Amniotic stem cell (primary cell): ENCODE measurements at regions not wholly inside any gene's neighbourhood (a gene's known extent, or its start where the extent isn't known, plus 50 kb on each side); places are given as distances from the start of the nearest gene placed in this dataset.
"Not testable (repeated sequence)": the region's sequence is repeated elsewhere in the genome, so short reads cannot be mapped to it uniquely, and the experiment has no call there.

Experiments
- DNase-seq: peaks from one replicate; lab custom pipeline; 2025; lab: John Stamatoyannopoulos, UW

DNA sequence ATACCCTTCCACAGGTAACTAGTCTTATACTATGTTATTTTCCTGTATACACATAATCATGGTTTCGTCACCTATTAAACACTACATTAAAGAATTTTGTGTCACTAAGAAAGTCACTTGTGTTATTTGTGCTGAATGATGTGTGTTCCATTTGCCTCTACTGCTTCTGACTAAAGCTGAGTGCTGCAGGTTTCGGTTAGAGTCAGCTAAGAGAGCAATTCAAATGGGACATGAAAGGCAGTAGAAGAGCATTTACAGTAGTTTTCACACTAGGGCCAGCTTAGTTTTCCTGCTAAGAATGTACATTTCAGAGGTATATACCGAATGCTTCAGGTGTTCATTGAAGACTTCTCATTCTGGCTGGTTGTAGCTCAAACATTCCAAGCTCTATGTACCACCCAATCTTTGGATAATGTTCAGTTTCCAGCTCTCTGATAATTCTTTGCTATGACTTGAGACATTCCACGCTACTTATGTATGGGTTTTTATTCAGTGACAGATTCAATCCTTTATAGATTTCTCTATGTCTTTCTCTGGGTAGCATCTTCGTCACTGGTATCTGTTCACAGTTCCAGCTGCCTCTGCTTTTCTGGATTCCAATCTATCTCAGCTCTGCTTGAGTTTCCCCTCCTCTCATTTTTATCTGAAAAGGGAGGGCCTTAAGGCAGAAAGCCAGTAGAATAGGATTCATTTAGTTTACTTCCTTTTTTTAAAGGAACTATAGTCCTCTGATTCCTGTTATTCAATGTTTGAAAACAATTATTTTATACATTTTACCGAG is 164.4 kb downstream of the CXXC4 start:
- DNase-seq = no peak

DNA sequence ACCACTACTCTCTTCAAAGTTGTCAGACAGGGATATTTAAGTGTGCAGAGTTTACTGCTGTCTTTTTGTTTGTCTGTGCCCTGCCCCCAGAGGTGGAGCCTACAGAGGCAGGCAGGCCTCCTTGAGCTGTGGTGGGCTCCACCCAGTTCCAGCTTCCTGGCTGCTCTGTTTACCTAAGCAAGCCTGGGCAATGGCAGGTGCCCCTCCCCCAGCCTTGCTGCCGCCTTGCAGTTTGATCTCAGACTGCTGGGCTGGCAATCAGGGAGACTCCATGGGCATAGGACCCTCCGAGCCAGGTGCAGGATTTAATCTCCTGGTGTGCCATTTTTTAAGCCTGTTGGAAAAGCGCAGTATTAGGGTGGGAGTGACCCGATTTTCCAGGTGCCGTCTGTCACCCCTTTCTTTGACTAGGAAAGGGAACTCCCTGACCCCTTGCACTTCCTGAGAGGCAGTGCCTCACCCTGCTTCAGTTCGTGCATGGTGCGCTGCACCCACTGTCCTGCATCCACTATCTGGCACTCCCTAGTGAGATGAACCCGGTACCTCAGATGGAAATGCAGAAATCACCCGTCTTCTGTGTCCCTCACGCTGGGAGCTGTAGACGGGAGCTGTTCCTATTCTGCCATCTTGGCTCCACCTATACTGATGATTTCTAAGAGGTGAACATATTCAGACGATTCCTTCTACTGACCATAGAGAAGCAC is 167.6 kb downstream of the CXXC4 start:
- not testable (repeated sequence) for DNase-seq

DNA sequence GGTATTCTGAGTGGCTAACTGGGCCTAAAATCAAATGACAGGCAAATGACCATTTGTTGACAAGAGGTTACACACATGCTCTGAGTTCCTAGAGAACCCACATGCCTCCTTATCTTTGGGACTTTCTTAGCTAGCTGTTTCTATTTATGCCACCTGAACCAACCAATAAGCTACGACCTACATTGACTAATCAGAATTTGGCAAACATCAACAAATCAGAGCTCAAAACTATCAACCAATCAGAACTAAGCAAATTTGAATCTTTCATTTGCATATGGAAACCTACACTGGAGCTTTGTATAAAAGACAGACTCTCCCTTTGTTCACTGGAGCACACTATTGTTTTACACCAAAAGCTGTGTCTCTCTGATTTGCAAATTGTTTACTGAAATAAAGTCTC is 192.0 kb downstream of the CXXC4 start:
- DNase-seq = no peak

DNA sequence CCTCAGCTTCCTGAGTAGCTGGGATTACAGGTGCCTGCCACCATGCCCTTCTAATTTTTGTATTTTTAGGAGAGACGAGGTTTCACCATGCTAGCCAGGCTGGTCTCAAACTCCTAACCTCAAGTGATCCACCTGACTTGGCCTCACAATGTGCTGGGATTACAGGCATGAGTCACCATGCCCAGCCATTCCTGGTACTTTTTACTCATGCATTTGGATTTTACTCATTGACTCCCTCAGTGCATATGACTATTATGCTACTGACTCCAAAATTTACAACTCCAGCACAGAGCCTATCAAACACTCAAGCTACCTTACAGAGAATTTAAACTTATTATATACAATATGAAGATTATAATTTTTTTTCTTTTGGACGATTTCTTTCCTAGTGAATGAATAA is 199.9 kb downstream of the CXXC4 start:
- no peak for DNase-seq

DNA sequence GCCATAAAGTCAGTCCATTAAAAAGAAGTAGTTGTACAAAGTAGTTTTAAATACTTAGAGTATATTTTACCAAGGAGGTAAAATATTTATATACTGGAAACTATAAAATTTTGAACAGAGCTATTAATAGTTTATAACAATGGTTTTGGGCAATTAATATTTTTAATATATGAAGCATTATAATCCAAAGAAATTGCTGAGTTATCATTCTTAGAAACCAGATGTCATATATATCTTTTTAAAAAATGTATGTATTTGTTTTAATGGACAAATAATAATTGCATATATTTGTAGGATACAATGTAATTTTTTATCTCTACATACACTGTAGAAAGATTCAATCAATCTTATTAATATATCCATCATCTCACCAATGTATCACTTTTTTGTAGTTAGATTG is 207.8 kb downstream of the CXXC4 start:
- DNase-seq = no peak

DNA sequence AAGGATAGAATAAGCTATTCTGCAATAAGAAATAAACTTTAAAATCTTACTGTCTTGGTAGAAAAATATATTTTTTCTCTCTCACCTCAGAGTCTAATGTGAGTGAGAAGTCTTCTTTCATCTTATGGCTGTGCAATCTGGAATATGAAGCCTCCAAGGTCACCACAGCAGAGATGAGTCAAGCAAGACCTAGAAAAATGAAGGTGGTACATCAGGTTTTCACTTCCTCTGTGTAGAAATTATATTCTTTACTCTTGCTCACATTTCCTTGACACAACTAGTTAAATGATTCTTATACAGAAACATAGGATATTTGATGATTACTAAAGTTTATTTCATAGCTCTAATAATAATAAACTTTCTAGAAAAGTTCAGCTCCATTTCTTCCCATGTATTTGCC is 211.4 kb downstream of the CXXC4 start:
- DNase-seq = no peak

DNA sequence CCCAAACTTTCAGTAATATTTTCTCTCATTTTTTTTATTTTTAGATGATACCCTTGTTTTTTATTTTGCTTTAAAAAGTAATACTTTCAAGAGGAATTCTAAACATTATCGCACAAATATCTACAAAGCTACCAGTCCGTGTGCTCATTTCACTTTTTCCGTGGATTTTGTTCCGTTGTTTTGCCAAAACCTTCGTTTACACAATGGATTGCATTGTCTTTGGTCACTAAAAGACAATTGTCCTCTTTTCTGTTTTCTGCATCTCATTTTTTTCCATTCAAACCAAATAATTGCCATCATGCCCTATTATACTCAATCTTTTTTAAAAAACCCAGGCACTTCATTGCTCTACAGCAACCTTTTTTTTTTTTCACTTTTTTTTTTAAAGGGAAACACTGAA is 214.9 kb downstream of the CXXC4 start:
- DNase-seq = no peak

DNA sequence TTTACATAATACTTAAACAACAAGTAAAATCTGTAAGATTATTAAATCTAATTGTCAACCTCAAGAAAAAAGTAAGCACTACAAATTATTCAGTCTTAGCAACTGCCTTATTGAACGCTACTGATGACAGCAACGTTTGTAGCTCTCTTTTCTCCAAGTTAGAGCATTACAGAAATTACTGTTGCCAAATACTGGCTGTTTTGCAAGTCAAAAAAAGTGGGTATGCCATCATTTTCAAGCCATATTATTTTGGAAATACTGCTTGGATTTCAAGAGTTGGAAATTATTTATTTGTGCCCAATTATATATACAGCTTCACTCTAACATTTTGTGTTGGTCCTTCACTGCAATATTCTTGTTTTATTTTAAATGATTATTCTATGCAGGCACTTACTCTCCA is 221.7 kb downstream of the CXXC4 start:
- no peak for DNase-seq

DNA sequence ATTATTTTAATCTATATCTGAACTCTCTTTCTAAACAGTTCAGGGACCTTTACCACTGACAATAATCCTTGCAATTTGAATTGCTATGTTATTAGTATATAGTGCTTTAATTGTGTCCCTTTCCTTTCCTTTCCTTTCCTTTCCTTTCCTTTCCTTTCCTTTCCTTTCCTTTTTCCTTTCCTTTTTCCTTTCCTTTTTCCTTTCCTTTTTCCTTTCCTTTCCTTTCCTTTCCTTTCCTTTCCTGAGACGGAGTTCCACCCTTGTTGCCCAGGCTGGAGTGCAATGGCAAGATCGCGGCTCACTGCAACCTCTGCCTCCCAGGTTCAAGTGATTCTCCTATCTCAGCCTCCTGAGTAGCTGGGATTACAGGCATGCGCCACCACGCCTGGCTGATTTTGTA is 225.1 kb downstream of the CXXC4 start:
- not testable (repeated sequence) for DNase-seq

DNA sequence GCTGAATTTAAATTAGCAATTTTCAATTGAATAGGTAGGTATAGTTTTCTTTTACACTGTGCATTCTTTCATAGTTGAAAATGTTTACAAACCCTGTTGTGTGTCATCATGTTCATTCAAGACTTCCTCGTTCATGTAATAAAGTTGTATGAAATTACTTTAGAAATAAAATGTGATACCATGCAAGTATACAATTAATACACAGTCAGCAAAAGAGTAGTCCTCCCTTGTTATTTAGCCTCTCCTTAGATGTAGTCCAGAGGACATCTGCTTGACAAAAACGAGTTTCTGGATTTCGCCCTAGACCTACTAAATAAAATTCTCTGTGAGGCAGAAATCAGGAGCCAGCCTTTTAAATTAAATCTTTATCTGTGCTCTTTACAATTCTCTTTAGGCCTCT is 231.6 kb downstream of the CXXC4 start:
- no peak for DNase-seq

DNA sequence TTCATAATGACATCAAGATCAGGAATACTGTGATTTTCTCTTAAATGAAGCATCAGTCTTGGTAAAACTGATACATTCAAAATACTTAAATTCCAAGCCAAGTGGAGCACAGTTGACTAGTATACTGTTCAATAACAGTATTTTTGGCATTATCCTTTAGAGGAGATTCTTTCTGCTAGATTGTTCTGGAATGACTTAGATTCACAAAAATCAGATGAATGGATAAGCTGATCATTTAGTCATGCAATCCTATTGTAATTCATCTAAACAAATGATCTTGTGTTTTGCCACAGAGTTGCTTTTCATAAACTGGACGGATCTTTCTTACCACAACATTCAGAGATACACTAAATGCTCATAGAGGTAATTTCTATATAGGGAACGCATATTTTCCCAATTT is 232.0 kb downstream of the CXXC4 start:
- DNase-seq = no peak

DNA sequence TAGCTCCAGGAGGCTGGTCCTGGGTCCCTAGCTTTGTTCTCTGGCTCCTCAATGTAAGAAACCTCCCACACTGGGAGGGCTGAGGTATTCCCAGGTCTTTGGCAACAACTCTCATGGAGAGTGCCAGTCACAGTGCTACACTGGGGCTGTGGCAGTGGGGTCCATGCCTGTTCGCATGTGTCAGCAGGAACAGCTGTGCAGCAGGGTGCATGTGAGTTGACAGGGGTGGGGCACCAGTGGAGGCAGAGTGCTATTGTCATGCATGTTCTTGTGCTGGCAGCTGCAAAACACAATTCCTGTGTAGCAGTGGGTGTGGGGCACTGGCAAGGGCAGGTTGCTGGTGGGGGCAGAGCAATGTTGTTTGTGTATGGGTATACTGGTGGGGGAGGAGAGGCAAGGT is 246.0 kb downstream of the CXXC4 start:
- no peak for DNase-seq

DNA sequence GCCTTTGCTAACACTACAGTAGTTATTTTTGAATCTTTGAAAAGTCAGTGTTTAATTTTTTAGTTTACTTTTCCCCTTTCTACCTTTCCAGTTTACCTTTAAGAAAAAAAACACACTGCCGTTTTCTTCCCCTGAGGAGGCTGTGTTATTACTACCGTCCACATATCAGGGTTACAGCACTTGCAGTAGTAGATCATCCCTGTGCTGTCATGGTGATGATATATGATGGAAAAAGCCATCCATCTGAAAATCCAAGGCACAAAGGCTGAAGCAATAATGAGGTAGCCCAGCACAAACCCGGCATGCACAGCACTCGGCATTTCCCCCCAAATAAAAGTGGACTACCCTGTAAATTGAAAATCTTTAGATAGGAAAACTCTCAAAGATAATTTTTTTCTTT is 258.7 kb downstream of the CXXC4 start:
- DNase-seq = no peak

DNA sequence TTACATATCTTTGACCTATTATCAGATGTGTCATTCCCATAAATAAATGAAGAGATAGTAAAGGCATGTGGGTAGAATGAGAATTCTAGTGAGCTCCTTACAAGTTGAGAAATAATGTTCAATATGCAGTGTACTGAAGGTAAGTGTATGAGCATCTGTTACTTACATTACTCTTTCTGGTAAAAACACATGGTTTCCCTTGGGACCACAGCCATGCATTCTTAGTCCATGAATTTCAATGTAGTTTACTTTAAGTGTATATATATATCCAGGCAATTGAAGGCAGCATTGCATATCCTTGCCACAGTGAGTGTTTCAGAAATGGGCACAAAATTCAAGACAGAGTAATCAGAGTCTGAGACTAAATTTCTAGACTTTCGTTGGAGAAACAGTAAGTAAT is 277.2 kb downstream of the CXXC4 start:
- no peak for DNase-seq

DNA sequence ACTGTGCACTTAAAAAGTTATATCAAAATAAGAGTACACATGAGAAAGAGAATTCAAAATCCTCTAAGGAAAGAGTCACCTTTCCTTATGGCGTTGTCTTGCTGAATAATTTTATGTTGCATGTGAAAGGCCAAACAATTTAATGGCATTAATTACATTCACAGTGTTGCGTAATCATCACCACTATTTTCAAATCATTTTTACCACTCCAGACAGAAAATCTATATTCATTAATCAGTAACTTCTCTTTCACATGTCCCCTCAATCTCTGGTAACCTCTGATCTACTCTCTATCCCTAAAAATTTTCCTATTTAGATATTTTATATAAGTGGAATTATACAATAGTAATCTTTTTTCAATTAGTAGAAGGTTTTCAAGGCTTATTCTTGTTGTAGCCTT is 283.0 kb downstream of the CXXC4 start:
- DNase-seq = no peak

DNA sequence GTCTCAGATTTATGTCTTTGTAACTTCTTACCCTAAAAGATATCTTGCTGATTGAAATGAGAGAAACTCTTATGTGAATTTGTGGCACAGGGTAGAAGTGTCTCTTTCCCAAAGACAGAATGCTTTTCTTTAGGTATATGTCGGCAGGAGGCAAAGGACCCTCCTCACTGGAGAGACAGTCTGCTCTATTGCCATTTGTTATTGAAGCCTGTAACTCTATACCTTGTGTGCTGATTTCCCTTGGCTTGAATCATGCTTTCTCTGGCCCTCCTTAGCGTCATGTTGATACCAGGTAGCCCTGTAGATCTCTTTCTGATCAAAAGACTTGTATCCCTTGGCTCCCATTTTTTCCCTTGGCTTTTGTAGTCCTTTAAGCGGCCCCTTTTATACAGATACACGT is 284.3 kb downstream of the CXXC4 start:
- DNase-seq = no peak

DNA sequence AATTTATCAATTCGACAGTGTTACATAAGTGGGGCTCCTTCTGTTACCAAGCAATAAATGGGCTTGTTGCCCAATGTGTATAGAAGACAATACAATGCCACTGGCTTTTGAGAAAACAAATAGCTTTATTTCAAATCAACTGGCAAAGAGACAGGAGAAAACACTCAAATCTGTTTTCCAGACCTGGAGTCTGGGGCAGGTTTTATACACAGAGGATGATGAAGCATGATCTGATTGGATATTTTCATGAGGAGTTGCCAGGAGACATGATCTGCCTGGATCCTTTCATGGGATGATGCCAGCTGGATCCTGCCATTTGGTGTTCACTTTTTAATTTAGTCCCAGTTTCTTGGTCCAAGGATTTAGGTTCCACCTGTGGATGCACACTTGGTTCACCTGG is 287.9 kb downstream of the CXXC4 start:
- DNase-seq = no peak

DNA sequence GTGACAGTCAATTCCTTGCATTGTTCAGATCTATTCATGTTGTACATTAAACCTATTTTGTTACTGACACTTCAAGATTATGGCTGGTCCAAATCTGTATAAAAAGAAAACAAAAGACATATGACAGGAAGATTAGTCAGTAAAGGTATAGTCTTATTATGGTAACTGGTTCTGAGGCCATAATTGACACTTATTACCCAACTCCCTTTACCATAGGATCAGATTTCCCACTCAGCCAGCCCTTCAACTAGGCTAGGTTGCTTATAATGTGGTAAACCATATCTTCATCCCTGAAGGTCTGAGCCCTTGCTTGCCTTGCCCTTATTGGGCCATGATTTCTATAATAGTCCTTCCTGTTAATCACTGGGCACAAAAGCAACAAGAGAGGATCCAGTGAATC is 289.6 kb downstream of the CXXC4 start:
- no peak for DNase-seq

DNA sequence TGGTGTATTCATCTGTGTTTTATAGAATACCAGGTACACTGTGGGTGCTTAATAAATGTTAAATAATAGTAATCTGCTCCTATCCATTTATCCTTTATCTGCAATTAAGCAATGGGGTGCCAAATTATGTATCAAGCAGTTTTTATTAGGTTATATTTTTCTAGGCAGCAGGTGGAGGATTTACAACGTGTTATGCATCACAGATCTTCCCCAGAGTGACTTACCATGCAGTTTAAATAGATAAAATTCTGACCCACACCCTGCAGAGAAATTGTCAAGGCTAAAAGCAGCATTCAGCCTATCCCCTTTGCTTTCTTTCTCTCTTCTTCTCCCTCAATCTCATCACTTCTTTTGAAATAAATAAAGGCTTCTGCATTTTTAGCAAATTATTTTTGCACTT is 306.4 kb downstream of the CXXC4 start:
- no peak for DNase-seq

DNA sequence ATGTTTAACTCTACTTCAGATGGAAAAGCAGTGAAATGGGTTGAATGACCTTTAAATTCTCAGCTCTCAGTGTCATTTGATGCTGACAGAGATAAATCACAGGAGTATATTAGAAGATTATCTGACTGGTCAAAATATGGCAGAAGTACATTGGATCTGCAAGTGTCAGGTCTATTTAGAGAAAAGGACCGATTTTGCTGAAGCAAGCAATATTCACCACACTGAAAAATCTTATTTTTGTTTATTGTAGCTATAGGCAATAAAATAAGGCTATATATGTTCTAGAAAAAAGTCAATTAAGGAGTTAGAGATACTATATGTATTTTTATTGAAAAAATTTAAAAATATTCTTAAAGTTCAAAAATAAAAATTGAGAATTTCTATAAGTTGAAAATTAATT is 325.3 kb downstream of the CXXC4 start:
- no peak for DNase-seq

DNA sequence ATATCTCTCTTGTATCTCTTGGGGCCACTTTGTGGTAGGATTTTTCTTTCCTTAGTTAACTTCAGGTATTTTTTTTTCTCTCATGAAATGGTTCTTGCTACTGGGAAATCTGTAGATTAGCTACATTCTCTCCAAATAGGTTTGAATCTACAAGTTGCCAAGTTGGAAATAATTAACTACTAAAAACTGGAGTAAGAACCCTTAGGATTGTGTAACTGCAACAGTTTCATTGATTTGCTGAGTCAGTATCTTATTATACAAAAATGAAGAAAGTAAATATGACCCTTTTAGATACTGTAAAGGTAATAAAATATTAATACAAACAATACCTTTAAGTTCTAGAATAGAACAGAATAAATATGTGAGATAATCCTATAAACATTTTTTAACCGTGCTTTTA is 327.9 kb downstream of the CXXC4 start:
- DNase-seq = no peak

DNA sequence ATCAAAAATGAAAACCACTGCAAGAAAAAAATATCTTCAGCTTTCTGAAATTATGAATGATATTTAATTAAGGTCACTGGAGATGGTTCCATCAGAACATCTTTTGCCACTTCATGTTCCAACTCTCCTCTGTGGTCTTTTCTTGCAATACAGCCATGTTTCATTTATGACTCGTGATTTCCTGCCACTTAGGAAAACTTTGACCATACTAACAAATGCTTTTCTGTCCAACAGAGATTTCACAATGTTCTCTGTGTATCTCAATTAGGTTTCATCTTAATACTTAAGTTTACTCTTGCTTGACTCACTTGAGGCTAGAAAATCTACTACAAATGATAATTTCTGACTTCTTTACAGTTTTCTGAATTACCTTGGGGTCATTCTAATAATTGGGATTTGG is 330.9 kb downstream of the CXXC4 start:
- no peak for DNase-seq

DNA sequence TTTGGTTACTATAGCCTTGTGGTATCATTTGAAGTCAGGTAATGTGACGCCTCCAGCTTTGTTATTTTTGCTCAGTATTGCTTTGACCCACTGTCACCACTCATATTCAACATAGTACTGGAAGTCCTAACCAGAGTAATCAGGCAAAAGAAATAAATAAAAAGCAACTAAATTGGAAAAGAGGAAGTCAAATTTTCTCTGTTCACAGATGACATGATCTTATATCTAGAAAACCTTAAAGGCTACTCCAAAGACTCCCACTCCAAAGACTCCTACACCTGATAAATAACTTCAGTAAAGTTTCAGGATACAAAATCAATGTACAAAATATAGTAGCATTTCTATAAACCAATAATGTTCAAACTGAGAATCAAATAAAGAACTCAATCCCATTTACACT is 348.6 kb downstream of the CXXC4 start:
- no peak for DNase-seq

DNA sequence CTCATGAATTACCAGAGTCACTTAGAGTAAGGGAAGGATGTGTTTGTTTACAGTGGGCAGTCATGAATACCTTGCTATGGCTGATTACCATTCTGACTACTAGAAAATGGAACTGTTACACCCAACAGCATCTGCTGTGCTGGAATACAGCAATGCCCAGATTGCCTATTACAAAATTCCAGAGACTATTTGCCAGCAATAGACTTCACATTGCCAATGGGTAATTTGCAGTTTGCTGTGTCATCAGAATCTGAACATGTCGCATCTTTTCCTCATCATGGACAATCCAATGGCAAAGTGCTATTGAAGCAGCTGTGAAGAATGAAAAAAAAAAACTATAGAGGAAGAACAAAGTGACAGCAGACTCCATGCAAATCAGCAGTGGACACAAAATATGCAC is 356.6 kb downstream of the CXXC4 start:
- DNase-seq = no peak
